Ishikawa (cell line): ENCODE measurements at regions not wholly inside any gene's neighbourhood (a gene's known extent, or its start where the extent isn't known, plus 50 kb on each side); places are given as distances from the start of the nearest gene placed in this dataset.

Experiments
- CEBPB ChIP-seq: IDR thresholded peaks from 2 replicates; pipeline ENCODE4 v1.6.1; 2012
- EP300 ChIP-seq: IDR thresholded peaks from 2 replicates; pipeline ENCODE4 v1.6.1; 2012; ENCODE audit warnings: borderline replicate concordance
- FOXM1 ChIP-seq: IDR thresholded peaks from 2 replicates; pipeline ENCODE4 v1.6.1; 2012; ENCODE audit warnings: low read depth, borderline replicate concordance

DNA sequence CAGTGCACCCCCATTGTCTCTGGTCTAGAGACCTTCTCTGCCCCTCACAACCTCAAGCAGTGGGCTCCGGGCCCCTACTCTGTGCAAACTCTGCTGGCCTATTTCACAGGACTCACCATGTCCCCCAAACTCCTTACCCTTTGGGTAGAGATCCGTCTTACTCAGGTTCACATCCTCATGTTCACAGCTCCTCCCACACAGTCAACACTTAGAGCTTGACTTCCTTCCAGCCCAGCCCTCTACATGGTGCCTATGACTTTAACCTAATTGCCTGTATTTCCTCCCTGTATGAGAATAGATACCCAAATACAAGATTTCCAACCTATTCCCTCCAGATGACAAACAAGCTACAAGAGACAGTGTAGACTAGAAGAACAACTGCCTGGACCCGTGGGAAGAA lies 528.6 kb upstream of the JARID2 start:
- no peak for TF ChIP-seq EP300
- TF ChIP-seq CEBPB, result no peak
- no peak for TF ChIP-seq FOXM1
